PFSK-1 (cell line): ENCODE measurements at regions not wholly inside any gene's neighbourhood (a gene's known extent, or its start where the extent isn't known, plus 50 kb on each side); places are given as distances from the start of the nearest gene placed in this dataset.

Experiments
- FOXP2 ChIP-seq: optimal IDR thresholded peaks from 2 replicates; pipeline ENCODE3; 2011; ENCODE audit warnings: borderline replicate concordance, control low read depth, inconsistent platforms; ENCODE audit not compliant: insufficient read depth; ENCODE audit errors: extremely low read length, extremely low read depth
- POLR2AphosphoS5 ChIP-seq: IDR thresholded peaks from 2 replicates; pipeline ENCODE4 v1.6.1; 2012; ENCODE audit warnings: low read depth, mild to moderate bottlenecking, control low read depth, low read length, moderate library complexity
- REST ChIP-seq, 2 experiments: IDR thresholded peaks; 2 replicates each; pipeline versions ENCODE4 v1.6.1 to v1.8.0; 2011 to 2012; ENCODE audit warnings: low read depth in 2 of 2, low read length in 2 of 2, control low read depth in 1 of 2, inconsistent platforms in 1 of 2, mild to moderate bottlenecking in 1 of 2, moderate library complexity in 1 of 2; ENCODE audit not compliant: insufficient read depth in 1 of 2
- SIN3A ChIP-seq: IDR thresholded peaks from 2 replicates; pipeline ENCODE4 v1.6.1; 2012; ENCODE audit warnings: mild to moderate bottlenecking, low read length, moderate library complexity, borderline replicate concordance; ENCODE audit not compliant: insufficient read depth
- TAF1 ChIP-seq: IDR thresholded peaks from 2 replicates; pipeline ENCODE4 v1.6.1; 2012; ENCODE audit warnings: low read length, control low read depth, borderline replicate concordance; ENCODE audit not compliant: insufficient read depth

- no peak for TF ChIP-seq TAF1
- TF ChIP-seq POLR2AphosphoS5: no peak
- no peak for TF ChIP-seq REST (IDR thresholded peaks at IDR 0.05; ENCODE audit: insufficient read depth in 1 of 2, low read depth in 2 of 2, low read length in 2 of 2)
- TF ChIP-seq SIN3A: no peak
- TF ChIP-seq FOXP2: no peak
Observed at GRCh38 chr14:98477935-98478334, 794.1 kb downstream of the BCL11B start.

GRCh38 chr14:98489115-98489514, 782.9 kb downstream of the BCL11B start:
- no peak for TF ChIP-seq SIN3A
- no peak for TF ChIP-seq TAF1
- no peak for TF ChIP-seq POLR2AphosphoS5
- TF ChIP-seq REST (IDR thresholded peaks at IDR 0.05; ENCODE audit: insufficient read depth in 1 of 2, low read depth in 2 of 2, low read length in 2 of 2): no peak
- no peak for TF ChIP-seq FOXP2

GRCh38 chr14:98494582-98494981, 777.4 kb downstream of the BCL11B start:
- TF ChIP-seq POLR2AphosphoS5 (no peak), REST (IDR thresholded peaks at IDR 0.05; ENCODE audit: insufficient read depth in 1 of 2, low read depth in 2 of 2, low read length in 2 of 2) (no peak), SIN3A (no peak), FOXP2 (no peak), TAF1 (no peak)

- no peak for TF ChIP-seq POLR2AphosphoS5
- TF ChIP-seq SIN3A: no peak
- no peak for TF ChIP-seq TAF1
- TF ChIP-seq REST (IDR thresholded peaks at IDR 0.05; ENCODE audit: insufficient read depth in 1 of 2, low read depth in 2 of 2, low read length in 2 of 2): no peak
- TF ChIP-seq FOXP2: no peak
Observed at GRCh38 chr14:98498019-98498885, 773.7 kb downstream of the BCL11B start.
